RPMI8226 (cell line): ENCODE measurements at regions not wholly inside any gene's neighbourhood (a gene's known extent, or its start where the extent isn't known, plus 50 kb on each side); places are given as distances from the start of the nearest gene placed in this dataset.
A peak's percentile ranks its signal among the peaks of the same experiment; 100 is the strongest.

Experiments
- DNase-seq: peaks from one replicate; pipeline ENCODE4 v3.0.0-alpha.2; 2015

DNA sequence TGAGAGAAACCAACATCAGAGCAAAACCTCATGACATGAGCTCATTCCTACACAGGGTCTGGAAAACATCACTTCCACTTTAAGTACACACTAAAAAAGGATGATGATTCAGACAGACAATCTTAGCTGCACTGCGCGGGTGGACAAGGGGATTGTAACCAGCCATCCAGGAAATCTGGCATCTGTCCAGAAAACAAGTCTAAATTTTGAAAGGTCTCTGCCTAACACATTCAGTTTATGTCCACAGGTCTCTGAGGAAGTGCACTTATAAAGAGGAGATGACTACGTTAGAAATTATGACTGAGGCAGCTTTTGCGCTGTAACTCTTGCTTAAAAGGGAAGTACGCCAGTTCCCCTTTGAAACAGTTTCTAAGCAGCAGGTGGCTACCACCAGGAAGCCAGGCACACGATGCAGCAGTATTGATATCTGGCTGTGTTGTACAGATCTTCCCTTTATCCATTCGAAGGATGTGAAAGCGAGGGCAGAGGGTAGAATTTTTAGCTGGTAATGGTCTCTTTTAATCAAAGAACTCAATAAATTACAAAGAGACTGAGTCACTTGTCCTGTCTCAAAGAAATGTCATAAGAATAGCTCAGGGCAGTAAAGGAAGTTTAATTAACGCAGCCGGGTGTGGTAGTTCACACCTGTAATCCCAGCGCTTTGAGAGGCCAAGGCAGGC is 128.0 kb downstream of the SETD4 start:
- DNase-seq, result peak; percentile 75

- no peak for DNase-seq
These were observed 130.4 kb downstream of the SETD4 start for GRCh38 chr21:35929901-35930300.

- no peak for DNase-seq
These were observed 133.1 kb downstream of the SETD4 start for GRCh38 chr21:35927262-35927661.

GRCh38 chr21:35926003-35926740 is 134.2 kb downstream of the SETD4 start:
- DNase-seq, result no peak

- DNase-seq, result no peak
These were observed 134.8 kb downstream of the SETD4 start for GRCh38 chr21:35925497-35925896.

DNA sequence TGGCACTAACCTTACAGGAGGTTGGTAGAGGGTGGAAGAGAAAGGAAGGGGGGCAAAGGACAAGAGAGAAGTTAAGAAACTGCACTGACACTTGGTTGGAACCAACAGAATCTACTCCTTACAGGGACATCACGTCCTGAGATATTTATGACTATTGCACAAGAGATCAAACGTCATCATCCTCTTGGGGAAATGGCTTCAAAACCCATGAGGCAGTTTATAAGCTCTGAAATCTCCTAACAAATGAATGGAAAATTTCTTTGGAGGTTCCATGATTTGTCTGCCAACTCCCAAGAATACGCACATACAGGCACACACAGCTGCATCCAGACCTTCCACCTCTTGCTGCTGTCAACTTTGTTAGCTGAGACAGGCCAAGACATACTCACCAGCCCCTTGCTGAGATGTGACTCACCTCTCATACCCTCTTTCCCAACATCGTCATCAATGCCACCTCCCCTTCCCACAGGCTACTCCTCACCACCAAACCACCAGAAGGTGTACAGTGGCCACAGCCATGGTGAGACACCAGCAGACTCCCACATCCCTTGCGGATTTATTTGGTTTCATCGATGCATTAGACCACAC is 135.5 kb downstream of the SETD4 start:
- no peak for DNase-seq

DNA sequence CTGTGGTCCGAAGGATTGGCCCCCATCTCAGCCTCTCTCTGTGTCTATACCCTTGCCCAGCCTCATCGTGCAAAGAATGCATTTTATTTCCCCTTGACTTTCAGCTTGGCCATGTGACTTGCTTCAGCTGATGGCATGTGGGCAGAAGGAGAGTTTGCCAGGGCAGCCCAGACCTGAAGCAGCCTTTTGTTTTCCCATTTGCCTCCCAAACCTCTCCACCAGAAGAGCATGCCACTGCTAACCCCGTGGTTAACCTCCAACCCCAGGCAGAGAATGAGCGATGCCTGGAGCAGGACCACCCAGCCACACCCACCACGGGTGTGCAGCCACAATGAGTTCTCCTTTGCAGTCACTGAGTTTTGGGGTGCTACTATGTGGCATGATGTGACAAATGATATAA is 136.4 kb downstream of the SETD4 start:
- no peak for DNase-seq

DNA sequence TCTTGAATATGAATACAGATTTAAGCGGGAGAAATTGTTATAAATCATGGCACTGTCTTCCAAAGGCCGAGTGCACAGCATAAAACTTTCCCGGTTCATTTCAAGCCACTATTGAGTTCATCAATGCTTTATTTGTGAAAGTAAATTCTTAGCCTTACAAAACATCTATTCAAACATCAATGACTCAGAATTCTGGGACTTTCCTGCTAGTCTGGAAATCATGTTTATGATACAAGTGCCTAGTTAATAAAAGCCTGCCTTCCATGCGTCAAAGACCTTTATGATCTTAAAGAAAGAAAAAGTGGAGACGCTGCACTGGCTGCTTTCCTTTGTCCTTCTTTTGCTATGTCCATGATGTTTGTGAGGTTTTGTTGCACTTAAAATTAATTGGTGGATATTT is 137.7 kb downstream of the SETD4 start:
- DNase-seq, result no peak

- no peak for DNase-seq
These were observed 138.9 kb downstream of the SETD4 start for GRCh38 chr21:35921471-35921870.

- DNase-seq, result no peak
These were observed 139.9 kb downstream of the SETD4 start for GRCh38 chr21:35920436-35920835.

GRCh38 chr21:35915030-35915429 is 145.3 kb downstream of the SETD4 start:
- DNase-seq, result no peak

- DNase-seq, result no peak
These were observed 148.7 kb downstream of the SETD4 start for GRCh38 chr21:35911412-35912191.

DNA sequence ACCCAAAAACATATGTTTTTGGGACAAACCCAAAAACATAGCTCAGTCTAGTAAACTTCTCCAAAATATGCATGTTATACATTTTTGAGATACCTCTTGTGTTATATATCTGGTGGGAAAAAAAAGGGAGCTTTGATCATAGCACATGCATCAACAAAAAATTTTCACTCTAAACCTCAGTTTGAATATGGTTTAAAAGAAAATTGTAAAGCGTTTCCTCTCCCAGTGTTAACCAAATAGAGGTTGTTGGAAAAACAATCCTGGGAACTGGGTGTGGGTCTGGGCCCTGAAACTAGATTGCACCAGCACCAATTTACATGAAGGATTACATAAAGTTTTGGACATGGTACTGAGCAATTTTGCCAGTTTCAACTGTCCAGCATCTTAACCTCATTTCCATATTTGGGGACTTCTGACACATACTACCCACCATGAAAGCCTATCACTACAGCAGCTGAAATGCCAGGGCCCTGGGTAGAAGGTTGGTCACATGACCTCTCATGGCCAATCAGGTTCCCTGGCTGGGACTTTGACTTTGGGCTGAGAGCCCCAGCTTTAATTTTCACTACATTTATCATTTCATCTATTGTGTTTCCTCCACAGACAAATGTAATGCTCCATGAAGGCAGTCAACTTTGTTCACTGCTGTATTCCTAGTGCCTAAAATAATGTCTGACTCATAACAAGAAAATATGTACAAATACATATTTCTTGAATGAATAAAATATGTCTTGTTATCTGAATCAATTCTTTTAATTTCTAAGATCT is 150.7 kb downstream of the SETD4 start:
- no peak for DNase-seq

GRCh38 chr21:35908311-35909078 is 151.8 kb downstream of the SETD4 start:
- DNase-seq, result no peak

- no peak for DNase-seq
These were observed 153.7 kb downstream of the SETD4 start for GRCh38 chr21:35906586-35906985.

DNA sequence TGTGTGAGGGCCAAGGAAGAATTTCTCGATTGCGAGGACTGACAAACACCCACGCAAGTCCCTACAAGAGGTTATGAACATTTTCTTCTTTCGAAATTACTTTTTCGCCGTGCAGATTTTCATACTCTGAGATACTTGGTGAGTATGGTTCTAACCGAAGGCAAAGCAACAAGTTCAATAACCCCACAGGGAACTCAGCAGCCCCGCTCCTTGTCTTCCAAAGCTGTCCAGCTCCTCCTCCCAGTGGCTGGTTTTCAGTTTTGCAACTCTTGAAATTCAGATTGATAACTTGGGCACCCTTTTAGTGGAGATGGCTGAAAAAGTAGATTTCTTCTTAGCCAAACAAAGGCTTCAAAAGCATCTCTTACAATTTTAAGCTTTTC is 154.4 kb downstream of the SETD4 start:
- DNase-seq, result no peak

- no peak for DNase-seq
These were observed 155.0 kb downstream of the SETD4 start for GRCh38 chr21:35905096-35905962.

DNA sequence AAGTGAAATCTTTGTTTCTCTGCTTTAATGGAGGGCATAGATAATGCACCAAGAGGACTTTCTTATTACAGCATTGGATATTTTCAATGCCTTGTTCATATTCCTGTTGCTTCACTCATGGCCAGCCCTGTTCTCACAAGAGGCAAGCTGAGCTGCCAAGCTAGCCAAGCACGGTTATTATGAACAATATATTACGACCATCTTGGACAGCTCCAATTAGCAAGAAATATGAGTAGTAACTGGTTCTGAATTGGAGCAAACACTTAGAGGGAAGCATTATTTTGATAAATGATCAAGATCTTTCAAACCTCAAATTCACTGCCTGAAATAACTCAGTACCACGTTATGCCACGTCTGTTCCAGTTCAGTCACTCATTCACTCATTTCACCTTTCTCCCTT is 159.8 kb downstream of the SETD4 start:
- no peak for DNase-seq

DNA sequence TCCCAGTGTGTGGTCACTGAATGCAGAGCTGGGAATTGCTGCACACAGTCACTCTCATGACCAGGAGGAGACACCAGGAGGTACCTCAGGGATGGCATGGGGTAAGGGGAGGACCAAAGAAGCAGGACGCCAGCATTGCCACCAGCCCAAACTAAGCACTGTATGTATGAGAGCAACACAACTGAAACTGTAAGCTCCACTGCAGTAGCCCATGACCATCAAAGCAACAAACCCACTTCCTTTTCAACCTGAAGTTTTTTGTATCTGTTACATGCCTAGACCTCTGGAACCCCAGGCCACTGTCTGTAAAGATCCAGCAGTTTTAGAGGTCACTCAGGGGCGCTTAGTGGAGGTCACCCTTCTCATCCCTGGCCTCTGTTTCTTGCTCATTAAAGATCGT is 164.3 kb downstream of the SETD4 start:
- DNase-seq, result no peak

- DNase-seq, result no peak
These were observed 164.7 kb downstream of the SETD4 start for GRCh38 chr21:35895598-35895997.

- DNase-seq, result no peak
These were observed 167.2 kb downstream of the SETD4 start for GRCh38 chr21:35893156-35893555.
